Stomach (tissue), 8 donors: ENCODE measurements at regions not wholly inside any gene's neighbourhood (a gene's known extent, or its start where the extent isn't known, plus 50 kb on each side); places are given as distances from the start of the nearest gene placed in this dataset.
"Not testable (repeated sequence)": the region's sequence is repeated elsewhere in the genome, so short reads cannot be mapped to it uniquely, and the experiment has no call there.

ENCODE experiments used
- DNase-seq, 2 donors: peaks; one replicate each; pipeline versions ENCODE4 v3.0.0 to v3.0.0-alpha.2; 2013 to 2019
- H3K27ac ChIP-seq, 5 donors: fragments of 200-600 bp in 4 of 5; sonication (generic) in 4 of 5; one replicate each; pipeline ENCODE4 v1.5.1; 2013 to 2019; ENCODE audit warnings: mild to moderate bottlenecking in 1 of 5, moderate library complexity in 1 of 5
- H3K27me3 ChIP-seq, 3 donors: fragments of 200-600 bp; sonication (generic); one replicate each; pipeline ENCODE4 v1.5.1; 2017 to 2019; ENCODE audit warnings: mixed run types in 1 of 3
- H3K36me3 ChIP-seq, 4 donors: fragments of 200-600 bp; sonication (generic); 1 replicate in 3 of 4; 2 replicates in 1 of 4; pipeline ENCODE4 v1.5.1; 2016 to 2019
- H3K4me1 ChIP-seq, 4 donors: fragments of 200-600 bp; sonication (generic); one replicate each; pipeline ENCODE4 v1.5.1; 2016 to 2019
- H3K4me3 ChIP-seq, 4 donors: fragments of 200-600 bp; sonication (generic) in 3 of 4; one replicate each; pipeline ENCODE4 v1.5.1; 2016 to 2019; ENCODE audit warnings: mild to moderate bottlenecking in 1 of 4
- H3K9me3 ChIP-seq, 4 donors: fragments of 200-600 bp; sonication (generic); one replicate each; pipeline ENCODE4 v1.5.1; 2016 to 2019
- CTCF ChIP-seq, 7 experiments: fragments of 450-650 bp in 4 of 7; fragments of 200-600 bp in 3 of 7; sonication (generic) in 3 of 7; IDR thresholded peaks; one replicate each; pipeline ENCODE4 v1.5.1; 2016 to 2019; ENCODE audit warnings: antibody characterized with exemption in 7 of 7, control low read depth in 2 of 7, mild to moderate bottlenecking in 1 of 7
- EP300 ChIP-seq: sonication (generic); formaldehyde crosslinking; IDR thresholded peaks from one replicate; pipeline ENCODE4 v1.6.1; 2017; ENCODE audit warnings: antibody characterized with exemption
- POLR2A ChIP-seq, 4 donors: fragments of 450-650 bp; IDR thresholded peaks; one replicate each; pipeline ENCODE4 v1.6.1; 2016; ENCODE audit warnings: antibody characterized with exemption in 4 of 4, control low read depth in 2 of 4, mild to moderate bottlenecking in 1 of 4, moderate library complexity in 1 of 4
- POLR2AphosphoS5 ChIP-seq, 3 donors: sonication (generic); formaldehyde crosslinking; IDR thresholded peaks; one replicate each; pipeline ENCODE4 v1.6.1; 2016; ENCODE audit warnings: antibody characterized with exemption in 3 of 3
- WGBS, 5 donors: extraction: QIAGEN DNeasy Blood & Tissue Kit in 3 of 5; methylation state at CpG; one replicate each; pipeline versions ENCODE4 v1.1.5 to v1.1.7; 2013 to 2018; 5-methylcytosine and 5-hydroxymethylcytosine counted together
- intact Hi-C: fragments of 100-400 bp; cut with DNase I; formaldehyde crosslinking; loops from one replicate; pipeline ENCODE4 v1.15.1; 2023; ENCODE audit warnings: low total_unique reads
- donor health status: healthy with polysubstance abuse.
- donor health status: Bipolar disorder and iron deficiency.
- donor health status: healthy.

- 89 to 96% (median 93%) methylated on average over 12 to 22 of the region's 22 CpGs for WGBS, 5 donors
- TF ChIP-seq POLR2A (IDR thresholded peaks at IDR 0.05) (no peak), EP300 (no peak), CTCF (IDR thresholded peaks at IDR 0.05) (no peak), POLR2AphosphoS5 (IDR thresholded peaks at IDR 0.05) (no peak)
- no peaks in the 10 kb centered on the region for H3K27me3 ChIP-seq
- no peak overlapping the region for H3K4me3 ChIP-seq
- no peaks in the 10 kb centered on the region for H3K4me1 ChIP-seq
- H3K36me3 ChIP-seq = no peaks in the 10 kb centered on the region
- H3K9me3 ChIP-seq = no peaks in the 10 kb centered on the region
- no peak overlapping the region for H3K27ac ChIP-seq
- intact Hi-C loops = no loop called here
- DNase-seq = no peak
Measured at GRCh38 chr4:189615217-189615663, 325.4 kb upstream of the FRG1 start.

- H3K36me3 ChIP-seq, H3K27ac ChIP-seq, H3K27me3 ChIP-seq, H3K4me3 ChIP-seq, DNase-seq, H3K9me3 ChIP-seq, intact Hi-C loops, H3K4me1 ChIP-seq: not testable (repeated sequence)
- WGBS, 5 donors = 56 to 75% (median 64%) methylated on average over 5 of the region's 5 CpGs
Measured at GRCh38 chr4:189617741-189618140, 322.9 kb upstream of the FRG1 start.

GRCh38 chr4:189619441-189620250 lies 321.0 kb upstream of the FRG1 start:
- H3K36me3 ChIP-seq, intact Hi-C loops, H3K27ac ChIP-seq, DNase-seq, H3K4me3 ChIP-seq, H3K4me1 ChIP-seq, H3K27me3 ChIP-seq, H3K9me3 ChIP-seq: not testable (repeated sequence)
- WGBS, 5 donors = 54 to 71% (median 55%) methylated on average over 8 of the region's 8 CpGs

- intact Hi-C loops, H3K27me3 ChIP-seq, H3K36me3 ChIP-seq, H3K4me3 ChIP-seq, H3K4me1 ChIP-seq, H3K27ac ChIP-seq, H3K9me3 ChIP-seq: not testable (repeated sequence)
- DNase-seq = peak; percentile 29 to 45
- 22 to 40% (median 37%) methylated on average over 3 of the region's 3 CpGs for WGBS, 5 donors
Measured at GRCh38 chr4:189622574-189622973, 318.1 kb upstream of the FRG1 start.

GRCh38 chr4:189627041-189627440 lies 313.6 kb upstream of the FRG1 start:
- DNase-seq, intact Hi-C loops, H3K9me3 ChIP-seq, H3K27me3 ChIP-seq, H3K36me3 ChIP-seq, H3K4me3 ChIP-seq, H3K27ac ChIP-seq, H3K4me1 ChIP-seq: not testable (repeated sequence)
- WGBS, 5 donors = 0 to 71% (median 7%) methylated on average over 1 of the region's 1 CpG

- H3K4me1 ChIP-seq = not testable (repeated sequence)
Measured at GRCh38 chr4:189629733-189630132, 310.9 kb upstream of the FRG1 start.

GRCh38 chr4:189630913-189631567 lies 309.6 kb upstream of the FRG1 start:
- WGBS, 5 donors = 45 to 65% (median 56%) methylated on average over 6 of the region's 6 CpGs
- H3K36me3 ChIP-seq, intact Hi-C loops: not testable (repeated sequence)

More at GRCh38 chr4:189629733-189630132, 310.9 kb upstream of the FRG1 start:
- DNase-seq, intact Hi-C loops, H3K27me3 ChIP-seq, H3K4me3 ChIP-seq, H3K27ac ChIP-seq, H3K9me3 ChIP-seq, H3K36me3 ChIP-seq: not testable (repeated sequence)
- WGBS, 5 donors = 87 to 95% (median 92%) methylated on average over 3 of the region's 3 CpGs

GRCh38 chr4:189631568-189631916 lies 309.1 kb upstream of the FRG1 start:
- H3K27me3 ChIP-seq, H3K4me3 ChIP-seq, H3K9me3 ChIP-seq, H3K36me3 ChIP-seq, H3K27ac ChIP-seq, H3K4me1 ChIP-seq, intact Hi-C loops: not testable (repeated sequence)
- WGBS, 5 donors = 70 to 78% (median 76%) methylated on average over 9 of the region's 9 CpGs
- peak in 1 of 2 donors; percentile 8 for DNase-seq

More at GRCh38 chr4:189630913-189631567, 309.6 kb upstream of the FRG1 start:
- H3K9me3 ChIP-seq, H3K27ac ChIP-seq, H3K27me3 ChIP-seq, H3K4me1 ChIP-seq, DNase-seq, H3K4me3 ChIP-seq: not testable (repeated sequence)

GRCh38 chr4:189650436-189650835 lies 290.2 kb upstream of the FRG1 start:
- intact Hi-C loops, H3K36me3 ChIP-seq, DNase-seq, H3K27me3 ChIP-seq, H3K4me3 ChIP-seq, H3K27ac ChIP-seq, H3K4me1 ChIP-seq, H3K9me3 ChIP-seq: not testable (repeated sequence)
- WGBS, 5 donors = 85 to 95% (median 90%) methylated on average over 2 of the region's 2 CpGs

- H3K9me3 ChIP-seq, H3K4me1 ChIP-seq, H3K36me3 ChIP-seq, DNase-seq, H3K27ac ChIP-seq, H3K27me3 ChIP-seq, H3K4me3 ChIP-seq, intact Hi-C loops: not testable (repeated sequence)
- WGBS, 5 donors = 61 to 83% methylated on average over 2 of the region's 3 CpGs; no CpG with 5 or more reads in 3 of the 5 donors
Measured at GRCh38 chr4:189653130-189653653, 287.5 kb upstream of the FRG1 start.
